GM20431 (cell line): ENCODE measurements at regions not wholly inside any gene's neighbourhood (a gene's known extent, or its start where the extent isn't known, plus 50 kb on each side); places are given as distances from the start of the nearest gene placed in this dataset.

Source experiments
- in situ Hi-C: fragments of 300-500 bp; cut with MseI, MboI; formaldehyde crosslinking; loops from one replicate; pipeline ENCODE4 v1.15.0; 2020; ENCODE audit warnings: low sequenced_read_pairs; ENCODE audit not compliant: unreplicated experiment

GRCh38 chr18:70663141-70663540 lies 374.3 kb downstream of the SOCS6 start:
- in situ Hi-C loops, result no loop called here

- in situ Hi-C loops, result no loop called here
Observed at GRCh38 chr18:70662588-70662987, 373.7 kb downstream of the SOCS6 start.

- in situ Hi-C loops, result no loop called here
Observed at GRCh38 chr18:70659036-70659925, 370.4 kb downstream of the SOCS6 start.

- in situ Hi-C loops, result no loop called here
Observed at GRCh38 chr18:70653671-70654070, 364.8 kb downstream of the SOCS6 start.

GRCh38 chr18:70650878-70651277 lies 362.0 kb downstream of the SOCS6 start:
- in situ Hi-C loops, result no loop called here

- in situ Hi-C loops, result no loop called here
Observed at GRCh38 chr18:70649683-70650082, 360.8 kb downstream of the SOCS6 start.

GRCh38 chr18:70645971-70646370 lies 357.1 kb downstream of the SOCS6 start:
- in situ Hi-C loops, result no loop called here

GRCh38 chr18:70643812-70644211 lies 355.0 kb downstream of the SOCS6 start:
- in situ Hi-C loops, result no loop called here

- in situ Hi-C loops, result no loop called here
Observed at GRCh38 chr18:70641156-70641775, 352.4 kb downstream of the SOCS6 start.

GRCh38 chr18:70640336-70640887 lies 351.6 kb downstream of the SOCS6 start:
- in situ Hi-C loops, result no loop called here

GRCh38 chr18:70636991-70637390 lies 348.1 kb downstream of the SOCS6 start:
- in situ Hi-C loops, result no loop called here

GRCh38 chr18:70634576-70635147 lies 345.8 kb downstream of the SOCS6 start:
- in situ Hi-C loops, result no loop called here

GRCh38 chr18:70627182-70627802 lies 338.4 kb downstream of the SOCS6 start:
- in situ Hi-C loops, result no loop called here

GRCh38 chr18:70622622-70623419 lies 334.0 kb downstream of the SOCS6 start:
- in situ Hi-C loops, result no loop called here

- in situ Hi-C loops, result no loop called here
Observed at GRCh38 chr18:70621710-70622109, 332.9 kb downstream of the SOCS6 start.

- in situ Hi-C loops, result no loop called here
Observed at GRCh38 chr18:70620837-70621612, 332.2 kb downstream of the SOCS6 start.

- in situ Hi-C loops, result no loop called here
Observed at GRCh38 chr18:70617020-70617763, 328.3 kb downstream of the SOCS6 start.

- in situ Hi-C loops, result no loop called here
Observed at GRCh38 chr18:70600225-70600925, 311.5 kb downstream of the SOCS6 start.
